ENCODE measurements at regions not wholly inside any gene's neighbourhood (a gene's known extent, or its start where the extent isn't known, plus 50 kb on each side); places are given as distances from the start of the nearest gene placed in this dataset.

DNA sequence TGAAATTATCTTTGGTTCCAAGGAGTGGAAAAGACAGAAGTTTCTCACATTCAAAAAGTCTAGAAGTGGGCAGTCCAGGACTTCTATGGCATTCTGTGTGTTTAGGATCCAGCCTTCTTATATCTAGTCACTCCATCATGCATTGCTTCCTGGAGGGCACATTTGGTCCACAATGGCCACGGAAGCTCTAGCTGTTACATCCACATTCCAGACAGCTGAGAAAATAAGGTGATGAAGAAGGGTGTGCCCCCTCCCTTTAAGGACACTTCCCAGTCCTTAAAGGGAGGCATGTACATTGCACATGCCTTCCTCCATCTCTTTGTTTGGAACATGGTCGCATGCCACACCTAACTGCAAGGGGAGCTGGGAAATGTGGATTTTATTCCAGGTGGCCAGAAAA, 59.9 kb upstream of the BZW1 start:
- Histone ChIP-seq H3K79me1 (replicated peaks; ENCODE audit: low read length, poor library complexity, severe bottlenecking) (no peaks in the 10 kb centered on the region), H3K4ac (ENCODE audit: low read depth in 1 of 2, low read length in 2 of 2) (no peak overlapping the region), H3K9me3 (ENCODE audit: control insufficient read depth, low read length) (no peaks in the 10 kb centered on the region), H3K27ac (ENCODE audit: low read length, poor library complexity, severe bottlenecking) (no peak overlapping the region), H3K4me1 (ENCODE audit: control insufficient read depth, insufficient read depth, low read depth, low read length) (peaks cover 19% of the 10 kb centered on the region), H2BK5ac (ENCODE audit: low read depth, low read length, poor library complexity, severe bottlenecking) (no peak overlapping the region), H2AFZ (ENCODE audit: low read depth, low read length) (no peak overlapping the region), H3K27me3 (ENCODE audit: control insufficient read depth in 1 of 2, insufficient read depth in 1 of 2, low read length in 2 of 2) (no peaks in the 10 kb centered on the region), H3K14ac (ENCODE audit: low read length in 2 of 2) (no peak overlapping the region), H3K9ac (ENCODE audit: low read length) (no peak overlapping the region), H2AK5ac (ENCODE audit: low read length, severe bottlenecking) (no peak overlapping the region), H2BK12ac (ENCODE audit: low read length in 2 of 2) (no peak overlapping the region), H3K18ac (ENCODE audit: low read depth in 1 of 2, low read length in 2 of 2) (no peak overlapping the region), H4K91ac (ENCODE audit: low read length) (no peak overlapping the region), H2BK15ac (ENCODE audit: low read depth, poor library complexity, severe bottlenecking) (no peak overlapping the region), H3K4me2 (ENCODE audit: low read length, poor library complexity, severe bottlenecking) (no peak overlapping the region), H3K23ac (ENCODE audit: low read length in 2 of 2) (no peak overlapping the region), H4K8ac (ENCODE audit: low read length) (no peak overlapping the region), H3K4me3 (ENCODE audit: insufficient read depth in 1 of 2, low read depth in 1 of 2, low read length in 2 of 2) (no peak overlapping the region), H3K36me3 (ENCODE audit: control insufficient read depth in 1 of 2, insufficient read depth in 2 of 2, low read depth in 1 of 2, low read length in 2 of 2) (no peaks in the 10 kb centered on the region), H2BK120ac (ENCODE audit: low read depth, low read length) (no peak overlapping the region)
- 61% methylated on average over 2 of the region's 2 CpGs for WGBS
- DNase-seq, result no peak

GRCh38 chr2:200752332-200752731, 59.4 kb upstream of the BZW1 start:
- H3K14ac ChIP-seq (ENCODE audit: low read length in 2 of 2), result no peak overlapping the region
- H2AK5ac ChIP-seq (ENCODE audit: low read length, severe bottlenecking), result no peak overlapping the region
- H3K4ac ChIP-seq (ENCODE audit: low read depth in 1 of 2, low read length in 2 of 2), result no peak overlapping the region
- no peak overlapping the region for H3K27ac ChIP-seq (ENCODE audit: low read length, poor library complexity, severe bottlenecking)
- H3K18ac ChIP-seq (ENCODE audit: low read depth in 1 of 2, low read length in 2 of 2), result no peak overlapping the region
- no peak for DNase-seq
- H3K9me3 ChIP-seq (ENCODE audit: control insufficient read depth, low read length), result no peaks in the 10 kb centered on the region
- H3K79me1 ChIP-seq (replicated peaks; ENCODE audit: low read length, poor library complexity, severe bottlenecking), result no peaks in the 10 kb centered on the region
- H3K36me3 ChIP-seq (ENCODE audit: control insufficient read depth in 1 of 2, insufficient read depth in 2 of 2, low read depth in 1 of 2, low read length in 2 of 2), result no peaks in the 10 kb centered on the region
- peaks cover 20% of the 10 kb centered on the region for H3K4me1 ChIP-seq (ENCODE audit: control insufficient read depth, insufficient read depth, low read depth, low read length)
- no peak overlapping the region for H3K9ac ChIP-seq (ENCODE audit: low read length)
- no peak overlapping the region for H2AFZ ChIP-seq (ENCODE audit: low read depth, low read length)
- no peak overlapping the region for H3K23ac ChIP-seq (ENCODE audit: low read length in 2 of 2)
- H2BK12ac ChIP-seq (ENCODE audit: low read length in 2 of 2), result no peak overlapping the region
- H4K91ac ChIP-seq (ENCODE audit: low read length), result no peak overlapping the region
- H3K4me3 ChIP-seq (ENCODE audit: insufficient read depth in 1 of 2, low read depth in 1 of 2, low read length in 2 of 2), result no peak overlapping the region
- WGBS, result 97% methylated on average over 2 of the region's 2 CpGs
- no peak overlapping the region for H4K8ac ChIP-seq (ENCODE audit: low read length)
- H3K4me2 ChIP-seq (ENCODE audit: low read length, poor library complexity, severe bottlenecking), result no peak overlapping the region
- no peak overlapping the region for H2BK5ac ChIP-seq (ENCODE audit: low read depth, low read length, poor library complexity, severe bottlenecking)
- H2BK15ac ChIP-seq (ENCODE audit: low read depth, poor library complexity, severe bottlenecking), result no peak overlapping the region
- no peaks in the 10 kb centered on the region for H3K27me3 ChIP-seq (ENCODE audit: control insufficient read depth in 1 of 2, insufficient read depth in 1 of 2, low read length in 2 of 2)
- no peak overlapping the region for H2BK120ac ChIP-seq (ENCODE audit: low read depth, low read length)

GRCh38 chr2:200752835-200753234, 58.9 kb upstream of the BZW1 start:
- Histone ChIP-seq H2AFZ (ENCODE audit: low read depth, low read length) (no peak overlapping the region), H2AK5ac (ENCODE audit: low read length, severe bottlenecking) (no peak overlapping the region), H3K14ac (ENCODE audit: low read length in 2 of 2) (no peak overlapping the region), H4K8ac (ENCODE audit: low read length) (no peak overlapping the region), H3K4me1 (ENCODE audit: control insufficient read depth, insufficient read depth, low read depth, low read length) (peaks cover 24% of the 10 kb centered on the region), H4K91ac (ENCODE audit: low read length) (no peak overlapping the region), H3K23ac (ENCODE audit: low read length in 2 of 2) (no peak overlapping the region), H3K27me3 (ENCODE audit: control insufficient read depth in 1 of 2, insufficient read depth in 1 of 2, low read length in 2 of 2) (no peaks in the 10 kb centered on the region), H3K4me3 (ENCODE audit: insufficient read depth in 1 of 2, low read depth in 1 of 2, low read length in 2 of 2) (no peak overlapping the region), H3K18ac (ENCODE audit: low read depth in 1 of 2, low read length in 2 of 2) (no peak overlapping the region), H3K36me3 (ENCODE audit: control insufficient read depth in 1 of 2, insufficient read depth in 2 of 2, low read depth in 1 of 2, low read length in 2 of 2) (no peaks in the 10 kb centered on the region), H2BK12ac (ENCODE audit: low read length in 2 of 2) (no peak overlapping the region), H2BK120ac (ENCODE audit: low read depth, low read length) (no peak overlapping the region), H3K4me2 (ENCODE audit: low read length, poor library complexity, severe bottlenecking) (no peak overlapping the region), H2BK15ac (ENCODE audit: low read depth, poor library complexity, severe bottlenecking) (no peak overlapping the region), H3K4ac (ENCODE audit: low read depth in 1 of 2, low read length in 2 of 2) (no peak overlapping the region), H3K9me3 (ENCODE audit: control insufficient read depth, low read length) (no peaks in the 10 kb centered on the region), H3K27ac (ENCODE audit: low read length, poor library complexity, severe bottlenecking) (no peak overlapping the region), H3K79me1 (replicated peaks; ENCODE audit: low read length, poor library complexity, severe bottlenecking) (no peaks in the 10 kb centered on the region), H2BK5ac (ENCODE audit: low read depth, low read length, poor library complexity, severe bottlenecking) (no peak overlapping the region), H3K9ac (ENCODE audit: low read length) (no peak overlapping the region)
- WGBS, result no CpG with 5 or more reads among the region's 1 CpG
- no peak for DNase-seq

GRCh38 chr2:200756618-200757321, 54.9 kb upstream of the BZW1 start:
- H3K18ac ChIP-seq (ENCODE audit: low read depth in 1 of 2, low read length in 2 of 2), result no peak overlapping the region
- H2BK12ac ChIP-seq (ENCODE audit: low read length in 2 of 2), result no peak overlapping the region
- H3K9me3 ChIP-seq (ENCODE audit: control insufficient read depth, low read length), result no peaks in the 10 kb centered on the region
- no peak overlapping the region for H4K91ac ChIP-seq (ENCODE audit: low read length)
- no peak overlapping the region for H3K23ac ChIP-seq (ENCODE audit: low read length in 2 of 2)
- H3K27ac ChIP-seq (ENCODE audit: low read length, poor library complexity, severe bottlenecking), result peak overlapping the region; percentile 89
- no peak overlapping the region for H3K14ac ChIP-seq (ENCODE audit: low read length in 2 of 2)
- no peaks in the 10 kb centered on the region for H3K36me3 ChIP-seq (ENCODE audit: control insufficient read depth in 1 of 2, insufficient read depth in 2 of 2, low read depth in 1 of 2, low read length in 2 of 2)
- 21% methylated on average over 4 of the region's 4 CpGs for WGBS
- H2BK5ac ChIP-seq (ENCODE audit: low read depth, low read length, poor library complexity, severe bottlenecking), result no peak overlapping the region
- no peaks in the 10 kb centered on the region for H3K27me3 ChIP-seq (ENCODE audit: control insufficient read depth in 1 of 2, insufficient read depth in 1 of 2, low read length in 2 of 2)
- H2AFZ ChIP-seq (ENCODE audit: low read depth, low read length), result no peak overlapping the region
- H3K4me3 ChIP-seq (ENCODE audit: insufficient read depth in 1 of 2, low read depth in 1 of 2, low read length in 2 of 2), result no peak overlapping the region
- peak overlapping the region; percentile 93 for H2AK5ac ChIP-seq (ENCODE audit: low read length, severe bottlenecking)
- H3K4ac ChIP-seq (ENCODE audit: low read depth in 1 of 2, low read length in 2 of 2), result no peak overlapping the region
- no peaks in the 10 kb centered on the region for H3K79me1 ChIP-seq (replicated peaks; ENCODE audit: low read length, poor library complexity, severe bottlenecking)
- H3K4me1 ChIP-seq (ENCODE audit: control insufficient read depth, insufficient read depth, low read depth, low read length), result peaks cover 21% of the 10 kb centered on the region
- no peak overlapping the region for H2BK120ac ChIP-seq (ENCODE audit: low read depth, low read length)
- H3K4me2 ChIP-seq (ENCODE audit: low read length, poor library complexity, severe bottlenecking), result peak overlapping the region; percentile 13
- H4K8ac ChIP-seq (ENCODE audit: low read length), result no peak overlapping the region
- H3K9ac ChIP-seq (ENCODE audit: low read length), result no peak overlapping the region
- DNase-seq, result peak; percentile 77
- no peak overlapping the region for H2BK15ac ChIP-seq (ENCODE audit: low read depth, poor library complexity, severe bottlenecking)
